GM11168 (cell line): ENCODE measurements at regions not wholly inside any gene's neighbourhood (a gene's known extent, or its start where the extent isn't known, plus 50 kb on each side); places are given as distances from the start of the nearest gene placed in this dataset.

Experiments
- in situ Hi-C: fragments of 300-500 bp; cut with MboI; formaldehyde crosslinking; loops from one replicate; pipeline ENCODE4 v1.12.0; 2022; ENCODE audit warnings: low sequenced_read_pairs; ENCODE audit not compliant: unreplicated experiment

DNA sequence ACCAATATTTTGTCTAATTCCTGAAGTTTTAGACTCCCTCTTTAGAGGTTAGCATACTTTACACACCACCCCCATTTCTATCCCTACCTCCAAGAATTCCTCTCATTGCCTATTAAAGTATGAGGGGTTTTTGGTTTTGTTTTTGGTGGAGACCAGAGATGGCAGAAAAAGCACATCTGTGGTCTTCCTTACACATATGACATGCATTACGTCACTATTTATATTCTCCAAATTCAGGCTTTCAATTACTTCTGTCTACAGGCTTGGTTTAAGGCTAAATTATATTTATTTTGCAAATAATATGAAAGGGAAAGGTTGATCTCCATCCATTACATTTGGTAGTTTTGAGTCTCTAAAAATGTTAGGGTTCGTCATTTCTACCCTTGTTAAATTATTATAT, 674.6 kb downstream of the LMO4 start:
- in situ Hi-C loops = no loop called here

GRCh38 chr1:88009916-88010315, 674.2 kb upstream of the PKN2 start:
- in situ Hi-C loops = no loop called here

DNA sequence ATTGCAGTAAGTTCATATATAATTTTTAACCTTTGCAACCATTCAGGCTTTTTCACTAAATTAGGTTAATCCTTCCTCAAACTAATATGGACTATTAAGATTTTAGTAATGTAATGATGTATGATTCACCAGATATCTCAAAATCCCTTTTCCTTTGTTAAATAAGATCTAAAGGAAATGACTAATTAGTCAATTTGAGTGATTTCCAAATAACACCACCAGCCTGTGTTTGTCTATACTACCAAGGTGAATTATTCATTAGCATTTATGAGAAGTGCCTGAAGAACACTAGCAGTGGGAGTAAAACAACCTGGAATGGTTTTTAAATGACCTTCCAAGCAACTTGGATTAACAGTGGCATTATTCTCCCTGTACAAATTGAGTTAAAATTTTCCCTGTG, 670.6 kb upstream of the PKN2 start:
- in situ Hi-C loops = no loop called here

- in situ Hi-C loops = no loop called here
Measured at GRCh38 chr1:88014131-88014530, 669.9 kb upstream of the PKN2 start.

GRCh38 chr1:88016947-88017346, 667.1 kb upstream of the PKN2 start:
- in situ Hi-C loops = no loop called here

GRCh38 chr1:88021529-88021928, 662.5 kb upstream of the PKN2 start:
- in situ Hi-C loops = no loop called here

DNA sequence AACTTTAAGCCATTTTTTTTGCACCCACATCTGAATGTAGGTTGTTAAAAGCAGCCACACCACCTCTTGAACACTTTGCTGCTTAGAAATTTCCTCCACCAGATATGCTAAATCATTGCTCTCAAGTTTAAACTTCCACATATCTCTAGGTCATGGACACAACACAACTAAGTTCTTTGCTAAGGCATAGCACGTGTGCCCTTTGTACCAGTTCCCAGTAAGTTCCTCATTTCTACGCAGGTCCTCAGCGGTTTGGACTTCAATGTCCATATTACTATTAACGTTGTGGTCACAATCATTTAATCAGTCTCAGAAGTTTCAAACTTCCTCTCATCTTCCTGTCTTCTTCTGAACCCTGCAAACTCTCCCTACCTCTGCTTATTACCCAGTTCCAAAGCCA, 661.6 kb upstream of the PKN2 start:
- in situ Hi-C loops = no loop called here

- in situ Hi-C loops = no loop called here
Measured at GRCh38 chr1:88029142-88029541, 654.9 kb upstream of the PKN2 start.

DNA sequence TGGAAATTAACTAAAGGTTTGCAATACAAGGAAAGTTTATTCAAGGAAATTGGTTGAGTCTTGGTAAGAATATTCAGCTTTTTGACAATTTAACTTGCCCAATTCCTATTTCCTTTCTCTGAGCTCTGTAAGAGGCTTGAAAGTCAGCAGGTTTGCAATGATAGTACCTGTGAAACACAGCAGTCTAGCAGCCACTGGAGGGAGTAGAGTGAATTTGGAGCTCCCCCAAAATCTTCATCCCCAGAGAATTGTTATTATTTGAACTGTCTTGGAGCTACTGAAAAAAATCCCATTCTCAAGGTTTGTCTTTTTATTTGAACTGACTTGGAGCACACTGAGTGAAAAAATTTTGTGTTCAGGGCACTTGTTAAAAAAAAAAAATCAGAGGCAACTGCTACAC, 654.2 kb upstream of the PKN2 start:
- in situ Hi-C loops = no loop called here

DNA sequence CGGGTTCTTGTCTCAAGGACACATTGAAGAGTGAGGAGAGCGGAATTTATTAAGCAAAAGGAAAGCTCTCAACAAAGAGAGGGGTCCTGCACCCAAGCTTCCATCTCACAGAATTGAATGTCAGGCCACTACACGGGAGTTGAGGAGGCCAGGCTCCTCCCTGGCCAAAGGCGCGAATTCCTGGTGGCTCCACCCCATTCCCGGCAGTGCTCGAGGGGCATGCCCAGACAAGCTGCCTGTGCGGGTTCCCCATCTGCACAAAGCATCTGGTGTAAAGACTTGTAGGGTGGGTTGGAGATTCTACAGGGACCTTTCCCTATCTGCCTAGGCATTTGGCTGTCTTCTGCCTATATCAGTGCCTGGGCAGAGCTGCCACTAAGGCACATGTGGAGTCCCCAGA, 648.5 kb upstream of the PKN2 start:
- in situ Hi-C loops = no loop called here

DNA sequence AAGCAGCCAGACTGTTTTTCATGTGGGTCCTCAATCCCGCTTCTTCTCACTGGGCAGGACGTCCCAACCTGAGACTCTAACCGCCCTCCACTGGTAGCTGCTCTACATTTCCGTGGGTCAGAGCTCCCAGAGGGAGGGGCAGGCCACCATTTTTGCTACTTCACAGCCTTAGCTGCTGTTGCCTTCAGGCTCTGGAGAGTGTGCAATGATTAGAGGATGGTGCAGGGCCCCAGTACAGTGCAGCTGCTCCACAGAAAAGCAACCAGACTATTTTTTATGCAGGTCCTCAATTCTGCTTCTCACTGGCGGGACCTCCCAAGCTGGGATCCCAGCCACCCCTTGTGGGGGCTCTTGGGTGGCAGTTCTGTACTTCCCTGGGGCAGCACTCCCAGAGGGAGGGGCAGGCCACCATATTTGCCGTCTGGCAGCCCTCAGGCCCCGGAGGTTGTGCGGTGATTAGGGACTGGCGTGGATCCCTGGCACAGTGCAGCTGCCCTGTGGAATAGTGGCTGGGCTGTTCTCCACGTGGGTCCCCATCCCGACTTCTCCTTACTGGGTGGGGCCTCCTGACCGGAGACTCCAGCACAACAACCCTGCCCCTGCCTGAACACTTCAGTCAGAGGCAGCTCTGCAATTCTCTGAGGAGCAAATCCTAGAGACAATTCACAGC, 647.6 kb upstream of the PKN2 start:
- in situ Hi-C loops = no loop called here

- in situ Hi-C loops = no loop called here
Measured at GRCh38 chr1:88039240-88039639, 644.8 kb upstream of the PKN2 start.

GRCh38 chr1:88043834-88044233, 640.2 kb upstream of the PKN2 start:
- in situ Hi-C loops = no loop called here

GRCh38 chr1:88052167-88052566, 631.9 kb upstream of the PKN2 start:
- in situ Hi-C loops = no loop called here

GRCh38 chr1:88053065-88053464, 631.0 kb upstream of the PKN2 start:
- in situ Hi-C loops = no loop called here

DNA sequence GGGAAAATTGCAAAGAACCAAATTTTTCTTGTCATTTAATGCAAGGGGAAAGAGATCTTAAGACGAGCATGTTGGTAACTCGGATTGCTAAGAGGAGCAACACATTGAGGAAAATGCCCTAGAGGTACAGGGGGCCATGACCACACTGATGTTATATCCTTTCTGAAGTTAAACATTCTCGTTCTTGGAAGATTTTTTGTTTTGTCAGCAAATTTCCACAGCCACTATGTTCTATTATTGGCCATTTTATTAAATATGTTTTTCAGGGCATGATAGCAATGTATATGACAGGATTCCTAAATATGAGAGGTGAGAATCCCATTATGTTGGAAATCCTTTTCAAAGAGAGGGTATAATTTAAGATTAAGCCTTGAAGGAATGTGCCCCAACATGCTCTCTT, 627.2 kb upstream of the PKN2 start:
- in situ Hi-C loops = no loop called here

DNA sequence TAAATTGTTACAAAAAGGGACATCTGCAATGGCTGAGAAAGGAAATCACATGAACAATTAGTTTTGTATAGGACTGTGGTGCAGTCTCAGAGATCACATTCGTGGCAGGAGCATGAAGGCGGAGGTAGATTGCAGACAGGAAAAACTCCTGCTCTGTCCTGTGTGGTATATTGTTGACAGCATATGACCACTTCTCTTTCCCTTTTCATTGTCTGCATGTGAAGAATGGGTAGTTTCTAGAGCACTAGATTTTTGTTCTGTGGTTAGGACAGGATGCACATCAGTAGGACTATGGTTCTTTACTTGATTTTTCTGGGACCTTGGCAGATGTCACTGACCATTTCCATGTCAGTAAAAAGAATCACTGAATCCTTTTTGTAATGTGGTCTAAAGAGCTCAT, 625.9 kb upstream of the PKN2 start:
- in situ Hi-C loops = no loop called here

GRCh38 chr1:88060112-88060673, 623.9 kb upstream of the PKN2 start:
- in situ Hi-C loops = no loop called here

GRCh38 chr1:88060750-88061491, 623.2 kb upstream of the PKN2 start:
- in situ Hi-C loops = no loop called here

DNA sequence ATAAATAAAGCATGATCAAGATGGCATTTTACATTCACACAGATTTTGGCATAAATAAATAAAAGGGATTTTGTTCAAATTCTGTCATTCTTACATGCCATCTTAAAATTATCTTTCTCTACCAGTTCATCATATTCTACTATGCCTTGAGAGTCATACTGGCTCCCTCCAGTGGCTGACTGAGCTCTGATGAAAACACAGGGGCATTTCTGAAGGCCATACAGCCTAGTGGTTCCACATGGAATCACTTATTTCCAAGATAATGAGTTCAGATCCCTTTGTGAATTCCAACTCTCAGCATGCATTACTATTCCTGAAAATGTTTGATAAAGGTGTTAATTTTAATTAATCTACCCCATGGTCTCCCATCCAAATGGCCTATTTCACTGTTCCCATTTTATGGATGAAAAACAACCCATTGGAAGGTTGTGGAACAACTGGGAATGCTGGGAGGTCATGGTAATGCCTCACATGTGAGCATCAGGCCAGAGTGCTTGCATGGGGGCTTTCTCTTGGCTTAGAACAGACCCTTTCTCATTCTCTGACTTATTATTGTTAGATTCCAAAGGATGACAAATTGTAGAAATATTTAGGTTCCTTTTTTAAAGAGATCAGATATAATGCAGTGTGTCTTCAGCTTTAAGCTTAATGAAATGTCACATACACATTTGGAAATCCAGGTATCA, 622.4 kb upstream of the PKN2 start:
- in situ Hi-C loops = no loop called here

DNA sequence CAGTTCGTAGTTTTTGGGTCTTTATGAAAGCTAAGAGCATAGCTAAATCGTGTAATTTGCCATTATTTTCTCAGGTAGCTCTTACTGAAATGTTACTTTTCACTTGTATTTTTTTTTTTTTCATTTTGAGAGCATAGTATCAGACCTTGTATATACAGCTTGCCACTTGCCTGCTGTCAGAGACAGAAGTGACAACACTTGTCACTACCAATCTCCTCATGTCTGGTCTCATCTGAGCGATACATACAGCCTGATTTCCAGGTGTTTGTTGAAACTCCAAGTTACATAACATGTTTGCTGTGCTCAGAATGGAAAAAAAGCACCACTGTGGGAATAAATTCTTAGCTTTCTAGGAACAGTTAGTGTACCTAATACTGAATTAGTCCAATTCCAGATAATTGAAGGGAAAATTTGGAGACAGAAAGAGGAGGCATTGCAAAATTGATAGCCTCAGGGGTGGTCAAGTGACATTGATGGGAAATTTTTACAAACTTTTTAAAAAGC, 621.4 kb upstream of the PKN2 start:
- in situ Hi-C loops = no loop called here
